Astrocyte (in vitro differentiated cells and primary cell): ENCODE measurements at regions not wholly inside any gene's neighbourhood (a gene's known extent, or its start where the extent isn't known, plus 50 kb on each side); places are given as distances from the start of the nearest gene placed in this dataset.

Experiments
- DNase-seq: peaks from one replicate; pipeline ENCODE4 v3.0.0-alpha.2; 2010; ENCODE audit warnings: low read depth
- FAIRE-seq: peaks from 2 replicates; lab custom pipeline; 2011; peaks lifted over from hg19 to GRCh38; lab: Jason Lieb, UNC
- H2AFZ ChIP-seq: 2 replicates; pipeline ENCODE4 v1.6.0; 2012; ENCODE audit warnings: low read depth, low read length, inconsistent platforms
- H3K27ac ChIP-seq: 2 replicates; pipeline ENCODE4 v1.5.1; 2011; ENCODE audit warnings: low read depth, low read length, inconsistent platforms
- H3K27me3 ChIP-seq: 2 replicates; pipeline ENCODE4 v1.6.0; 2011; ENCODE audit warnings: low read length, inconsistent platforms; ENCODE audit not compliant: insufficient read depth
- H3K36me3 ChIP-seq: 2 replicates; pipeline ENCODE4 v1.5.1; 2011; ENCODE audit warnings: low read length, inconsistent platforms; ENCODE audit not compliant: insufficient read depth
- H3K4me1 ChIP-seq: 2 replicates; pipeline ENCODE4 v1.5.1; 2011; ENCODE audit warnings: low read length, inconsistent platforms; ENCODE audit not compliant: insufficient read depth
- H3K4me2 ChIP-seq: 2 replicates; pipeline ENCODE4 v1.6.0; 2012; ENCODE audit warnings: low read length, inconsistent platforms
- H3K4me3 ChIP-seq: 2 replicates; pipeline ENCODE4 v1.5.1; 2011; ENCODE audit warnings: low read depth, mild to moderate bottlenecking, low read length, inconsistent platforms; ENCODE audit not compliant: insufficient read depth
- H3K79me2 ChIP-seq: 2 replicates; pipeline ENCODE4 v1.6.0; 2012; ENCODE audit warnings: mild to moderate bottlenecking, low read length, inconsistent platforms; ENCODE audit not compliant: insufficient read depth
- H3K9ac ChIP-seq: 2 replicates; pipeline ENCODE4 v1.6.0; 2012; ENCODE audit warnings: mild to moderate bottlenecking, low read length, inconsistent platforms
- H3K9me3 ChIP-seq: 2 replicates; pipeline ENCODE4 v1.5.1; 2012; ENCODE audit warnings: low read depth, mild to moderate bottlenecking, low read length, inconsistent platforms; ENCODE audit not compliant: insufficient read depth
- H4K20me1 ChIP-seq: 2 replicates; pipeline ENCODE4 v1.6.0; 2012; ENCODE audit warnings: low read length, inconsistent platforms; ENCODE audit not compliant: insufficient read depth
- H3K27ac Mint-ChIP-seq: one replicate; pipeline ENCODE4 v1.8.0; 2021; ENCODE audit warnings: mild to moderate bottlenecking, mixed read lengths; ENCODE audit not compliant: unreplicated experiment
- H3K27me3 Mint-ChIP-seq: one replicate; pipeline ENCODE4 v1.8.0; 2021; ENCODE audit warnings: low read depth, mixed read lengths; ENCODE audit not compliant: unreplicated experiment
- H3K36me3 Mint-ChIP-seq: one replicate; pipeline ENCODE4 v1.8.0; 2021; ENCODE audit warnings: low read depth, mixed read lengths; ENCODE audit not compliant: unreplicated experiment
- H3K4me1 Mint-ChIP-seq: one replicate; pipeline ENCODE4 v1.8.0; 2021; ENCODE audit warnings: low read depth, mixed read lengths; ENCODE audit not compliant: unreplicated experiment
- H3K4me3 Mint-ChIP-seq: one replicate; pipeline ENCODE4 v1.8.0; 2021; ENCODE audit warnings: mild to moderate bottlenecking, moderate library complexity, mixed read lengths; ENCODE audit not compliant: unreplicated experiment
- H3K9me3 Mint-ChIP-seq: one replicate; pipeline ENCODE4 v1.8.0; 2021; ENCODE audit warnings: mild to moderate bottlenecking, mixed read lengths; ENCODE audit not compliant: unreplicated experiment
- CTCF ChIP-seq: IDR thresholded peaks from 2 replicates; pipeline ENCODE4 v1.5.1; 2011; ENCODE audit warnings: low read depth, mild to moderate bottlenecking, inconsistent platforms, low read length, moderate library complexity; ENCODE audit not compliant: insufficient read depth
- EZH2 ChIP-seq: IDR thresholded peaks from 2 replicates; pipeline ENCODE4 v1.6.1; 2012; ENCODE audit warnings: mild to moderate bottlenecking, low read length, inconsistent platforms; ENCODE audit not compliant: insufficient read depth

GRCh38 chr4:32589853-32590252 is 1869.7 kb downstream of the PCDH7 start:
- no peak overlapping the region for H3K4me3 ChIP-seq
- H3K4me2 ChIP-seq, result no peak overlapping the region
- peaks cover 2% of the 10 kb centered on the region for H3K9me3 Mint-ChIP-seq
- no peak overlapping the region for H3K9ac ChIP-seq
- no peaks in the 10 kb centered on the region for H3K9me3 ChIP-seq
- no peaks in the 10 kb centered on the region for H3K4me1 Mint-ChIP-seq
- H3K27ac ChIP-seq, result no peak overlapping the region
- FAIRE-seq, result no peak
- TF ChIP-seq EZH2 (no peak), CTCF (no peak)
- no peak overlapping the region for H3K4me3 Mint-ChIP-seq
- no peak overlapping the region for H2AFZ ChIP-seq
- H3K36me3 Mint-ChIP-seq, result no peaks in the 10 kb centered on the region
- H3K27me3 Mint-ChIP-seq, result no peaks in the 10 kb centered on the region
- no peak overlapping the region for H3K27ac Mint-ChIP-seq
- H3K27me3 ChIP-seq, result no peaks in the 10 kb centered on the region
- H4K20me1 ChIP-seq, result no peaks in the 10 kb centered on the region
- no peaks in the 10 kb centered on the region for H3K4me1 ChIP-seq
- H3K36me3 ChIP-seq, result no peaks in the 10 kb centered on the region
- H3K79me2 ChIP-seq, result no peaks in the 10 kb centered on the region
- no peak for DNase-seq

- Histone ChIP-seq H3K4me3 (no peak overlapping the region), H3K79me2 (no peaks in the 10 kb centered on the region), H3K4me1 (no peaks in the 10 kb centered on the region), H3K27me3 (no peaks in the 10 kb centered on the region), H3K9me3 (no peaks in the 10 kb centered on the region), H3K4me2 (no peak overlapping the region), H3K36me3 (no peaks in the 10 kb centered on the region), H2AFZ (no peak overlapping the region), H3K9ac (no peak overlapping the region), H4K20me1 (no peaks in the 10 kb centered on the region), H3K27ac (no peak overlapping the region)
- no peaks in the 10 kb centered on the region for H3K36me3 Mint-ChIP-seq
- no peak overlapping the region for H3K4me3 Mint-ChIP-seq
- H3K4me1 Mint-ChIP-seq, result no peaks in the 10 kb centered on the region
- no peaks in the 10 kb centered on the region for H3K9me3 Mint-ChIP-seq
- FAIRE-seq (no peak), DNase-seq (no peak)
- H3K27ac Mint-ChIP-seq, result no peak overlapping the region
- TF ChIP-seq EZH2, result no peak
- no peak for TF ChIP-seq CTCF
- no peaks in the 10 kb centered on the region for H3K27me3 Mint-ChIP-seq
These were observed 1877.2 kb downstream of the PCDH7 start for GRCh38 chr4:32597354-32597753.

- Histone ChIP-seq H3K4me1 (no peaks in the 10 kb centered on the region), H3K9ac (no peak overlapping the region), H2AFZ (no peak overlapping the region), H3K27ac (no peak overlapping the region), H3K79me2 (no peaks in the 10 kb centered on the region), H3K36me3 (no peaks in the 10 kb centered on the region), H3K4me2 (no peak overlapping the region), H3K4me3 (no peak overlapping the region), H4K20me1 (no peaks in the 10 kb centered on the region), H3K27me3 (no peaks in the 10 kb centered on the region), H3K9me3 (no peaks in the 10 kb centered on the region)
- Mint-ChIP-seq H3K4me1 (no peaks in the 10 kb centered on the region), H3K36me3 (no peaks in the 10 kb centered on the region), H3K9me3 (peaks cover 4% of the 10 kb centered on the region), H3K4me3 (no peak overlapping the region), H3K27ac (no peak overlapping the region), H3K27me3 (no peaks in the 10 kb centered on the region)
- DNase-seq (no peak), FAIRE-seq (no peak)
- TF ChIP-seq CTCF, result no peak
- TF ChIP-seq EZH2, result no peak
These were observed 1881.7 kb downstream of the PCDH7 start for GRCh38 chr4:32601848-32602247.
